SK-N-SH treated with all-trans-retinoic acid at 6 μM for 48 hours (cell line): ENCODE measurements at regions not wholly inside any gene's neighbourhood (a gene's known extent, or its start where the extent isn't known, plus 50 kb on each side); places are given as distances from the start of the nearest gene placed in this dataset.

Experiments used
- BACH2 ChIP-seq: fragments of 250-450 bp; sonication (Bioruptor Pico); IDR thresholded peaks from 2 replicates; pipeline ENCODE4 v1.9.0; 2021; ENCODE audit warnings: mild to moderate bottlenecking, borderline replicate concordance
- CSDC2 ChIP-seq: fragments of 250-450 bp; sonication (Bioruptor Pico); IDR thresholded peaks from 2 replicates; pipeline ENCODE4 v1.5.0; 2020; ENCODE audit warnings: mild to moderate bottlenecking, moderate library complexity
- ISL1 ChIP-seq: fragments of 250-450 bp; sonication (Bioruptor Pico); IDR thresholded peaks from 2 replicates; pipeline ENCODE4 v2.1.2; 2022; ENCODE audit warnings: mild to moderate bottlenecking, moderate library complexity
- OSR1 ChIP-seq: fragments of 250-450 bp; sonication (Bioruptor Pico); IDR thresholded peaks from 2 replicates; pipeline ENCODE4 v1.8.0; 2022; ENCODE audit warnings: moderate library complexity, mild to moderate bottlenecking, inconsistent platforms
- PATZ1 ChIP-seq: fragments of 250-450 bp; sonication (Bioruptor Pico); IDR thresholded peaks from 2 replicates; pipeline ENCODE4 v1.8.0; 2020; ENCODE audit warnings: mild to moderate bottlenecking, moderate library complexity, borderline replicate concordance
- PPARA ChIP-seq: fragments of 250-450 bp; sonication (Bioruptor Pico); IDR thresholded peaks from 2 replicates; pipeline ENCODE4 v1.5.0; 2020; ENCODE audit warnings: mild to moderate bottlenecking, borderline replicate concordance
- RARB ChIP-seq: fragments of 250-450 bp; sonication (Bioruptor Pico); IDR thresholded peaks from 2 replicates; pipeline ENCODE4 v1.8.0; 2021; ENCODE audit warnings: mild to moderate bottlenecking, moderate library complexity
- TOX ChIP-seq: fragments of 250-450 bp; sonication (Bioruptor Pico); IDR thresholded peaks from 2 replicates; pipeline ENCODE4 v1.8.0; 2021; ENCODE audit warnings: mild to moderate bottlenecking, moderate library complexity, borderline replicate concordance
- ZC3H10 ChIP-seq: fragments of 250-450 bp; sonication (Bioruptor Pico); IDR thresholded peaks from 2 replicates; pipeline ENCODE4 v1.5.1; 2021; ENCODE audit warnings: mild to moderate bottlenecking, moderate library complexity
- ZNF8 ChIP-seq: fragments of 450-650 bp; formaldehyde crosslinking; IDR thresholded peaks from 2 replicates; pipeline ENCODE4 v1.5.0; 2020; ENCODE audit warnings: mild to moderate bottlenecking, moderate library complexity
- TF ChIP-seq, protein P1 (sequence below): fragments of 250-450 bp; sonication (Bioruptor Pico); IDR thresholded peaks from 2 replicates; pipeline ENCODE4 v1.8.0; 2021; ENCODE audit warnings: low read depth, mild to moderate bottlenecking, moderate library complexity, borderline replicate concordance

DNA sequence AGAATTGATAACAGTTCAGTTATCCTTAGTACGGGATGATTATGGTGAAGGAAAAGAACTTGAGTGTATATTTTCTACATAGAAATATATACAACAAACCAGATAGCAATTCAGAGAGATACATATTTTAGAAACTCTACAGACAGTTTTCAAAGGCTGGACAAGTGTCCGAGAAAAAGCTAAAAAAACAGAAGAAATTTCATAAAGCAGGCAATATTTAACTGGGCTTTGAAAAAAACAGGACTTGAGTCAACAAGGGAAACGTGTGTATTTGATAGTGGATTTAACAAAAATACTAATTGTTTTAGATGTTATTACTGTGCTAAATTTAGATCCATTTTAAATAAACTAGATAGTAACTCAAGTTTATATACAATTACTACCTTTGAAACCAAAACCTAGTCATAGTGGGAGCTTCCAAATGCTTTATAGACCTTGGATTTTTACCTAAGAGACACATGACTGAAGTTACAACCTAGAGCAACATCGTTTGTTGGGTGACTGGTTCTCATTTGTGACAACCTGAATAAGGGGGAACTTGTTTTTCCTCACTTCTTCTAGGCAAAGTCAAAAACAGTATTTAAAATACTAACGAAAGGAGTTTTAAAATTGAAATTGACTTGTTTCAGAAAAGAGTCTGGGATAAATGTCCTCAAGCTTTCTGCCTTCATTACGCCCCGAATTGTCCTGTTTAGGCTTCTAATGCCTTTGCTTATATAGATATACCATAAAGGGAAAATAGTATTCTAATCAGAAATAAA, 116.7 kb upstream of the PRSS16 start:
- TF ChIP-seq RARB (CRISPR knock-in tag) (no peak), ISL1 (CRISPR knock-in tag) (no peak), CSDC2 (CRISPR knock-in tag) (no peak), ZNF8 (CRISPR knock-in tag) (no peak), PATZ1 (CRISPR knock-in tag) (no peak), TOX (CRISPR knock-in tag) (no peak), ZC3H10 (CRISPR knock-in tag) (no peak), OSR1 (CRISPR knock-in tag) (no peak), BACH2 (CRISPR knock-in tag) (no peak), PPARA (CRISPR knock-in tag) (no peak)
- TF ChIP-seq, protein P1, sequence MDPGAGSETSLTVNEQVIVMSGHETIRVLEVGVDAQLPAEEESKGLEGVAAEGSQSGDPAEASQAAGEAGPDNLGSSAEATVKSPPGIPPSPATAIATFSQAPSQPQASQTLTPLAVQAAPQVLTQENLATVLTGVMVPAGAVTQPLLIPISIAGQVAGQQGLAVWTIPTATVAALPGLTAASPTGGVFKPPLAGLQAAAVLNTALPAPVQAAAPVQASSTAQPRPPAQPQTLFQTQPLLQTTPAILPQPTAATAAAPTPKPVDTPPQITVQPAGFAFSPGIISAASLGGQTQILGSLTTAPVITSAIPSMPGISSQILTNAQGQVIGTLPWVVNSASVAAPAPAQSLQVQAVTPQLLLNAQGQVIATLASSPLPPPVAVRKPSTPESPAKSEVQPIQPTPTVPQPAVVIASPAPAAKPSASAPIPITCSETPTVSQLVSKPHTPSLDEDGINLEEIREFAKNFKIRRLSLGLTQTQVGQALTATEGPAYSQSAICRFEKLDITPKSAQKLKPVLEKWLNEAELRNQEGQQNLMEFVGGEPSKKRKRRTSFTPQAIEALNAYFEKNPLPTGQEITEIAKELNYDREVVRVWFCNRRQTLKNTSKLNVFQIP (CRISPR knock-in tag) = no peak
